Neural cell (in vitro differentiated cells): ENCODE measurements at regions not wholly inside any gene's neighbourhood (a gene's known extent, or its start where the extent isn't known, plus 50 kb on each side); places are given as distances from the start of the nearest gene placed in this dataset.

Source experiments
- H2AFZ ChIP-seq: fragments of 200-600, 300-800 bp; sonication (generic), shearing (Covaris generic); 2 replicates; pipeline ENCODE4 v1.6.0; 2014; ENCODE audit warnings: low read depth, mild to moderate bottlenecking, antibody characterized with exemption, low read length, moderate library complexity
- H3F3A ChIP-seq: fragments of 200-600 bp; shearing (Covaris generic); 2 replicates; pipeline ENCODE4 v1.6.1; 2016; ENCODE audit warnings: mild to moderate bottlenecking, moderate library complexity, mixed read lengths, antibody characterized with exemption, low read length; ENCODE audit not compliant: insufficient read depth, poor library complexity, severe bottlenecking
- H3K27ac ChIP-seq: fragments of 200-600, 300-800 bp; sonication (generic), shearing (Covaris generic); 2 replicates; pipeline ENCODE4 v1.5.1; 2014; ENCODE audit warnings: mild to moderate bottlenecking, low read length, moderate library complexity
- H3K27me3 ChIP-seq: fragments of 300-800, 200-600 bp; sonication (generic), shearing (Covaris generic); 2 replicates; pipeline ENCODE4 v1.6.0; 2014; ENCODE audit warnings: mild to moderate bottlenecking, low read depth, low read length, moderate library complexity; ENCODE audit not compliant: insufficient read depth
- H3K36me3 ChIP-seq: fragments of 300-800, 200-600 bp; sonication (generic), shearing (Covaris generic); 2 replicates; pipeline ENCODE4 v1.5.1; 2014; ENCODE audit warnings: mild to moderate bottlenecking, antibody characterized with exemption, low read length, moderate library complexity; ENCODE audit not compliant: insufficient read depth
- H3K4me2 ChIP-seq: fragments of 300-800, 200-600 bp; sonication (generic), shearing (Covaris generic); 2 replicates; pipeline ENCODE4 v1.6.0; 2014; ENCODE audit warnings: mild to moderate bottlenecking, low read length
- H3K4me3 ChIP-seq: fragments of 300-800, 200-600 bp; sonication (generic), shearing (Covaris generic); 2 replicates; pipeline ENCODE4 v1.5.1; 2014; ENCODE audit warnings: mild to moderate bottlenecking, low read length, moderate library complexity
- H3K79me2 ChIP-seq: fragments of 200-600 bp; shearing (Covaris generic); replicated peaks from 2 replicates; pipeline ENCODE4 v1.6.0; 2014; ENCODE audit warnings: mild to moderate bottlenecking, low read length, moderate library complexity; ENCODE audit not compliant: insufficient read depth
- H3K9ac ChIP-seq: fragments of 300-800, 200-600 bp; sonication (generic), shearing (Covaris generic); 2 replicates; pipeline ENCODE4 v1.6.1; 2016; ENCODE audit warnings: mild to moderate bottlenecking, low read length, mixed read lengths
- H3K9me2 ChIP-seq: fragments of 200-600 bp; shearing (Covaris generic); 2 replicates; pipeline ENCODE4 v1.6.1; 2016; ENCODE audit warnings: mild to moderate bottlenecking, low read length, mixed read lengths; ENCODE audit not compliant: insufficient read depth
- H3K9me3 ChIP-seq: fragments of 200-600, 300-800 bp; sonication (generic), shearing (Covaris generic); 2 replicates; pipeline ENCODE4 v1.6.1; 2016; ENCODE audit warnings: mild to moderate bottlenecking, mixed run types, low read length, moderate library complexity, mixed read lengths
- H4K20me1 ChIP-seq: fragments of 200-600 bp; shearing (Covaris generic); 2 replicates; pipeline ENCODE4 v1.6.1; 2016; ENCODE audit warnings: mild to moderate bottlenecking, mixed run types; ENCODE audit not compliant: insufficient read depth
- EP300 ChIP-seq: fragments of 450-650 bp; conservative IDR thresholded peaks from 2 replicates; pipeline ENCODE4 v1.6.1; 2014; ENCODE audit warnings: antibody characterized with exemption, mild to moderate bottlenecking, moderate library complexity; ENCODE audit not compliant: poor library complexity, severe bottlenecking
- EZH2 ChIP-seq: fragments of 200-600, 300-800 bp; shearing (Covaris generic), sonication (generic); IDR thresholded peaks from 2 replicates; pipeline ENCODE4 v1.6.1; 2014; ENCODE audit warnings: antibody characterized with exemption, low read length, borderline replicate concordance, mild to moderate bottlenecking; ENCODE audit not compliant: insufficient read depth, poor library complexity, severe bottlenecking
- MXI1 ChIP-seq: fragments of 450-650 bp; conservative IDR thresholded peaks from 2 replicates; pipeline ENCODE4 v1.6.1; 2014; ENCODE audit warnings: antibody characterized with exemption, mild to moderate bottlenecking; ENCODE audit not compliant: poor library complexity, severe bottlenecking
- POLR2AphosphoS5 ChIP-seq: IDR thresholded peaks from 2 replicates; pipeline ENCODE4 v1.6.1; 2012
- RAD21 ChIP-seq: fragments of 450-650 bp; conservative IDR thresholded peaks from 2 replicates; pipeline ENCODE4 v1.6.1; 2014; ENCODE audit warnings: antibody characterized with exemption, mild to moderate bottlenecking, moderate library complexity
- SMC3 ChIP-seq: fragments of 450-650 bp; conservative IDR thresholded peaks from 2 replicates; pipeline ENCODE4 v1.6.1; 2014; ENCODE audit warnings: antibody characterized with exemption, mild to moderate bottlenecking, moderate library complexity; ENCODE audit not compliant: poor library complexity
- TAF1 ChIP-seq: IDR thresholded peaks from 2 replicates; pipeline ENCODE4 v1.6.1; 2012; ENCODE audit warnings: low read depth
- TF ChIP-seq, protein P1 (sequence below): IDR thresholded peaks from 2 replicates; pipeline ENCODE4 v1.6.1; 2012; ENCODE audit warnings: borderline replicate concordance
- TF ChIP-seq, protein P2 (sequence below): fragments of 450-650 bp; IDR thresholded peaks from 2 replicates; pipeline ENCODE4 v1.5.1; 2014; ENCODE audit warnings: antibody characterized with exemption, mild to moderate bottlenecking, moderate library complexity; ENCODE audit not compliant: poor library complexity, severe bottlenecking

DNA sequence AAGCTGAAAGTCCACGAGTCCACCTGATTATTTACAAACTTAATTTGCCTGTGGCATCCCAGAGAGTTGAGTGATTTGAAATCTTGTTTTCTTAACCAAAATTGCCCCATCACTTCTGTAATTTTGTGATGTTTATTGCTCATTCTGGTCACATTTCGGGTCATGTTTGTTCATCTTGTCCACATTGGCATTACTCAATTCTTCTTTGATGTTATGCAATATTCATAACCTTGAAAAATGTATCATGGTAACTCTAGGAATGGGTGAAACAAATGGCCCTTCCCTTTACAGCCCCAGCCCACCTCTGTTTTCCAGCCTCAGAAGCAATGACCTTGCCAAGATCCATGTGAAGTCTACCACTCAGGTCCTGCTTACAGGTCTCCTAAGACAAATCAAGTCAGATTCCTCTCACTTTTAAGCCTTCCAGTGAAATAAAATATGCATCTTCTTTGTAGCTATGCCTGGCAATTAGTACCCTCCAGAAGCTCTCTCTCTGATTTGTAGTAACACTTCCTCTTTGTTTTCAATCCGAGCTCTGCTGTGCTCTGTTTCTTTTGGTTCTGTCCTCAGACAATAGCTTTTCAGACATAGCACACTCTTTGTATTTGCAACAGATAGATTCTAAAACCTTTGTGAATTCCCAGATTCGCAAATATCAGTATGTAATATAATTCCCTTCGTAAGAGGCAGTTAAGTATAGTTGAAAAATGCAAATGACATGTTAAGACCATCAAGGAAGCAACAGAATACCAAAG, 330.3 kb upstream of the IRX1 start:
- no peaks in the 10 kb centered on the region for H3K36me3 ChIP-seq
- no peaks in the 10 kb centered on the region for H4K20me1 ChIP-seq
- H3K27ac ChIP-seq, result no peak overlapping the region
- H3K4me3 ChIP-seq, result no peak overlapping the region
- no peak overlapping the region for H3K9ac ChIP-seq
- no peaks in the 10 kb centered on the region for H3K79me2 ChIP-seq
- H3K4me2 ChIP-seq, result no peak overlapping the region
- no peaks in the 10 kb centered on the region for H3K9me2 ChIP-seq
- TF ChIP-seq EZH2 (no peak), SMC3 (no peak), POLR2AphosphoS5 (no peak), RAD21 (no peak), EP300 (no peak)
- TF ChIP-seq, protein P1, sequence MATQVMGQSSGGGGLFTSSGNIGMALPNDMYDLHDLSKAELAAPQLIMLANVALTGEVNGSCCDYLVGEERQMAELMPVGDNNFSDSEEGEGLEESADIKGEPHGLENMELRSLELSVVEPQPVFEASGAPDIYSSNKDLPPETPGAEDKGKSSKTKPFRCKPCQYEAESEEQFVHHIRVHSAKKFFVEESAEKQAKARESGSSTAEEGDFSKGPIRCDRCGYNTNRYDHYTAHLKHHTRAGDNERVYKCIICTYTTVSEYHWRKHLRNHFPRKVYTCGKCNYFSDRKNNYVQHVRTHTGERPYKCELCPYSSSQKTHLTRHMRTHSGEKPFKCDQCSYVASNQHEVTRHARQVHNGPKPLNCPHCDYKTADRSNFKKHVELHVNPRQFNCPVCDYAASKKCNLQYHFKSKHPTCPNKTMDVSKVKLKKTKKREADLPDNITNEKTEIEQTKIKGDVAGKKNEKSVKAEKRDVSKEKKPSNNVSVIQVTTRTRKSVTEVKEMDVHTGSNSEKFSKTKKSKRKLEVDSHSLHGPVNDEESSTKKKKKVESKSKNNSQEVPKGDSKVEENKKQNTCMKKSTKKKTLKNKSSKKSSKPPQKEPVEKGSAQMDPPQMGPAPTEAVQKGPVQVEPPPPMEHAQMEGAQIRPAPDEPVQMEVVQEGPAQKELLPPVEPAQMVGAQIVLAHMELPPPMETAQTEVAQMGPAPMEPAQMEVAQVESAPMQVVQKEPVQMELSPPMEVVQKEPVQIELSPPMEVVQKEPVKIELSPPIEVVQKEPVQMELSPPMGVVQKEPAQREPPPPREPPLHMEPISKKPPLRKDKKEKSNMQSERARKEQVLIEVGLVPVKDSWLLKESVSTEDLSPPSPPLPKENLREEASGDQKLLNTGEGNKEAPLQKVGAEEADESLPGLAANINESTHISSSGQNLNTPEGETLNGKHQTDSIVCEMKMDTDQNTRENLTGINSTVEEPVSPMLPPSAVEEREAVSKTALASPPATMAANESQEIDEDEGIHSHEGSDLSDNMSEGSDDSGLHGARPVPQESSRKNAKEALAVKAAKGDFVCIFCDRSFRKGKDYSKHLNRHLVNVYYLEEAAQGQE, result no peak
- H3K9me3 ChIP-seq, result no peaks in the 10 kb centered on the region
- H3F3A ChIP-seq, result no peaks in the 10 kb centered on the region
- H2AFZ ChIP-seq, result no peak overlapping the region
- no peaks in the 10 kb centered on the region for H3K27me3 ChIP-seq

DNA sequence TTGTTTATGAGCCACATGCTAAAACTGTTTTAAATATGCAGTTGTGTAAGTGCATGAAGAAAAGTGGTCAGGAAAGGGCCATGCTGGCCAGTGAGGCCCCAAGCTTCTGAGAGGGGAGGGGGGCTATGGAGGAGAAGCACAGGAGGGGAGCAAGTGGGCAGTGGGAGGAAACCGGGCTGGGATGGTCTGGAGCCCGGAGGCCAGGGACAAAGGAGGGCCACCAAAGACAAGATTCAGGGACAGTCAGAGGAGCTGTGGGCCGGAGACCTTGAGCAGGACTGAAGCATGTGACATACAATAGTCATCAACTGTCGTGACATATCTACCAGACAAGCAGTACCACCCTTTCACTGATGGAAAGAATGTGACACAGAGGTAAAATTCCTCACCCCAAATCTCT, 333.2 kb upstream of the IRX1 start:
- no peak for TF ChIP-seq EP300
- TF ChIP-seq TAF1, result no peak
- TF ChIP-seq MXI1, result no peak
- TF ChIP-seq SMC3, result no peak
- TF ChIP-seq RAD21, result no peak
- TF ChIP-seq, protein P2, sequence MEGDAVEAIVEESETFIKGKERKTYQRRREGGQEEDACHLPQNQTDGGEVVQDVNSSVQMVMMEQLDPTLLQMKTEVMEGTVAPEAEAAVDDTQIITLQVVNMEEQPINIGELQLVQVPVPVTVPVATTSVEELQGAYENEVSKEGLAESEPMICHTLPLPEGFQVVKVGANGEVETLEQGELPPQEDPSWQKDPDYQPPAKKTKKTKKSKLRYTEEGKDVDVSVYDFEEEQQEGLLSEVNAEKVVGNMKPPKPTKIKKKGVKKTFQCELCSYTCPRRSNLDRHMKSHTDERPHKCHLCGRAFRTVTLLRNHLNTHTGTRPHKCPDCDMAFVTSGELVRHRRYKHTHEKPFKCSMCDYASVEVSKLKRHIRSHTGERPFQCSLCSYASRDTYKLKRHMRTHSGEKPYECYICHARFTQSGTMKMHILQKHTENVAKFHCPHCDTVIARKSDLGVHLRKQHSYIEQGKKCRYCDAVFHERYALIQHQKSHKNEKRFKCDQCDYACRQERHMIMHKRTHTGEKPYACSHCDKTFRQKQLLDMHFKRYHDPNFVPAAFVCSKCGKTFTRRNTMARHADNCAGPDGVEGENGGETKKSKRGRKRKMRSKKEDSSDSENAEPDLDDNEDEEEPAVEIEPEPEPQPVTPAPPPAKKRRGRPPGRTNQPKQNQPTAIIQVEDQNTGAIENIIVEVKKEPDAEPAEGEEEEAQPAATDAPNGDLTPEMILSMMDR, result no peak
- TF ChIP-seq, protein P1, result no peak
- TF ChIP-seq EZH2, result no peak
- TF ChIP-seq POLR2AphosphoS5, result no peak
- no peaks in the 10 kb centered on the region for H4K20me1 ChIP-seq
- no peaks in the 10 kb centered on the region for H3K27me3 ChIP-seq
- no peaks in the 10 kb centered on the region for H3F3A ChIP-seq
- H3K36me3 ChIP-seq, result no peaks in the 10 kb centered on the region
- H3K4me2 ChIP-seq, result no peak overlapping the region
- H3K27ac ChIP-seq, result no peak overlapping the region
- H3K79me2 ChIP-seq, result no peaks in the 10 kb centered on the region
- H3K4me3 ChIP-seq, result no peak overlapping the region
- H3K9me3 ChIP-seq, result no peaks in the 10 kb centered on the region
- H3K9ac ChIP-seq, result no peak overlapping the region
- H2AFZ ChIP-seq, result no peak overlapping the region
- H3K9me2 ChIP-seq, result no peaks in the 10 kb centered on the region
